Kidney (tissue), 13 donors: ENCODE measurements at regions not wholly inside any gene's neighbourhood (a gene's known extent, or its start where the extent isn't known, plus 50 kb on each side); places are given as distances from the start of the nearest gene placed in this dataset.
"Not testable (repeated sequence)": the region's sequence is repeated elsewhere in the genome, so short reads cannot be mapped to it uniquely, and the experiment has no call there.

Experiments
- DNase-seq, 5 donors: peaks; one replicate each; pipeline ENCODE4 v3.0.0-alpha.2; 2013 to 2020
- FAIRE-seq: peaks from 2 replicates; lab custom pipeline; 2012; peaks lifted over from hg19 to GRCh38; lab: Jason Lieb, UNC
- H3K27ac ChIP-seq, 2 donors: one replicate each; pipeline ENCODE4 v1.7.0; 2013; ENCODE audit warnings: low read depth in 2 of 2, low read length in 2 of 2, inconsistent platforms in 1 of 2
- H3K27me3 ChIP-seq: one replicate; pipeline ENCODE4 v1.7.1; 2013; ENCODE audit warnings: low read length, inconsistent platforms; ENCODE audit not compliant: control insufficient read depth, insufficient read depth
- H3K36me3 ChIP-seq, 3 donors: one replicate each; pipeline versions ENCODE4 v1.7.0 to v1.7.1; 2013; ENCODE audit warnings: low read length in 3 of 3, control low read depth in 1 of 3, inconsistent platforms in 1 of 3; ENCODE audit not compliant: insufficient read depth in 3 of 3, control insufficient read depth in 2 of 3
- H3K4me1 ChIP-seq, 3 donors: one replicate each; pipeline versions ENCODE4 v1.7.0 to v1.7.1; 2013; ENCODE audit warnings: low read length in 3 of 3, inconsistent platforms in 1 of 3, low read depth in 1 of 3; ENCODE audit not compliant: control insufficient read depth in 2 of 3, insufficient read depth in 2 of 3
- H3K4me3 ChIP-seq, 3 donors: one replicate each; pipeline versions ENCODE4 v1.7.0 to v1.8.1; 2013; ENCODE audit warnings: low read length in 3 of 3, control low read depth in 1 of 3, inconsistent platforms in 1 of 3
- H3K9ac ChIP-seq, 3 donors: one replicate each; pipeline versions ENCODE4 v1.7.0 to v1.7.1; 2013; ENCODE audit warnings: low read length in 3 of 3, control low read depth in 1 of 3, inconsistent platforms in 1 of 3
- H3K9me3 ChIP-seq, 3 donors: one replicate each; pipeline versions ENCODE4 v1.7.0 to v1.7.1; 2013; ENCODE audit warnings: low read length in 3 of 3, control low read depth in 1 of 3, inconsistent platforms in 1 of 3; ENCODE audit not compliant: control insufficient read depth in 2 of 3, insufficient read depth in 1 of 3
- CTCF ChIP-seq: IDR thresholded peaks from 3 replicates; pipeline ENCODE4 v1.5.1; 2012; ENCODE audit warnings: mild to moderate bottlenecking, moderate library complexity, borderline replicate concordance; ENCODE audit not compliant: insufficient read depth; ENCODE audit errors: extremely low read depth
- intact Hi-C: fragments of 100-400 bp; cut with DNase I; formaldehyde crosslinking; loops from one replicate; pipeline ENCODE4 v1.11.1; 2022
- donor health status: control.
- donor health status: control.
- donor health status: control.
- donor health status: control.
- donor health status: control.
- donor health status: DM: yes; HTN: yes; CAD: no.
- donor health status: Normal renal cell carcinoma (clear cell type).

GRCh38 chr12:114063435-114063834 is 97.3 kb upstream of the RBM19 start:
- no peak for DNase-seq
- Histone ChIP-seq H3K36me3 (no peaks in the 10 kb centered on the region), H3K4me1 (no peaks in the 10 kb centered on the region), H3K27me3 (no peaks in the 10 kb centered on the region), H3K27ac (no peak overlapping the region), H3K9ac (no peak overlapping the region), H3K4me3 (no peak overlapping the region), H3K9me3 (peaks cover 0 to 2% (median 0%) of the 10 kb centered on the region in 3 donors)
- TF ChIP-seq CTCF: no peak
- intact Hi-C loops: no loop called here
- no peak for FAIRE-seq

GRCh38 chr12:114056351-114056750 is 90.2 kb upstream of the RBM19 start:
- DNase-seq, H3K9ac ChIP-seq, intact Hi-C loops, FAIRE-seq, H3K9me3 ChIP-seq, H3K36me3 ChIP-seq, H3K4me3 ChIP-seq, H3K4me1 ChIP-seq, H3K27me3 ChIP-seq, H3K27ac ChIP-seq: not testable (repeated sequence)

GRCh38 chr12:114054982-114055381 is 88.9 kb upstream of the RBM19 start:
- H3K9ac ChIP-seq: no peak overlapping the region
- no peak for TF ChIP-seq CTCF
- no peak for FAIRE-seq
- H3K36me3 ChIP-seq: no peaks in the 10 kb centered on the region
- peaks cover 0 to under 1% (median 0%) of the 10 kb centered on the region in 3 donors for H3K9me3 ChIP-seq
- H3K27ac ChIP-seq: no peak overlapping the region
- no peak for DNase-seq
- intact Hi-C loops: no loop called here
- no peaks in the 10 kb centered on the region for H3K27me3 ChIP-seq
- no peak overlapping the region for H3K4me3 ChIP-seq
- H3K4me1 ChIP-seq: no peaks in the 10 kb centered on the region

- DNase-seq (no peak), FAIRE-seq (no peak)
- H3K27me3 ChIP-seq: no peaks in the 10 kb centered on the region
- TF ChIP-seq CTCF: no peak
- H3K36me3 ChIP-seq: no peaks in the 10 kb centered on the region
- no peak overlapping the region for H3K4me3 ChIP-seq
- H3K9ac ChIP-seq: no peak overlapping the region
- no peaks in the 10 kb centered on the region for H3K4me1 ChIP-seq
- no peak overlapping the region for H3K27ac ChIP-seq
- intact Hi-C loops: no loop called here
- peaks cover 0 to 4% (median 0%) of the 10 kb centered on the region in 3 donors for H3K9me3 ChIP-seq
These were observed 80.3 kb upstream of the RBM19 start for GRCh38 chr12:114046236-114046998.
